Neural cell (in vitro differentiated cells): ENCODE measurements at regions not wholly inside any gene's neighbourhood (a gene's known extent, or its start where the extent isn't known, plus 50 kb on each side); places are given as distances from the start of the nearest gene placed in this dataset.

Experiments used
- H2AFZ ChIP-seq: fragments of 200-600, 300-800 bp; sonication (generic), shearing (Covaris generic); 2 replicates; pipeline ENCODE4 v1.6.0; 2014; ENCODE audit warnings: low read depth, mild to moderate bottlenecking, antibody characterized with exemption, low read length, moderate library complexity
- H3F3A ChIP-seq: fragments of 200-600 bp; shearing (Covaris generic); 2 replicates; pipeline ENCODE4 v1.6.1; 2016; ENCODE audit warnings: mild to moderate bottlenecking, moderate library complexity, mixed read lengths, antibody characterized with exemption, low read length; ENCODE audit not compliant: insufficient read depth, poor library complexity, severe bottlenecking
- H3K27ac ChIP-seq: fragments of 200-600, 300-800 bp; sonication (generic), shearing (Covaris generic); 2 replicates; pipeline ENCODE4 v1.5.1; 2014; ENCODE audit warnings: mild to moderate bottlenecking, low read length, moderate library complexity
- H3K27me3 ChIP-seq: fragments of 300-800, 200-600 bp; sonication (generic), shearing (Covaris generic); 2 replicates; pipeline ENCODE4 v1.6.0; 2014; ENCODE audit warnings: mild to moderate bottlenecking, low read depth, low read length, moderate library complexity; ENCODE audit not compliant: insufficient read depth
- H3K36me3 ChIP-seq: fragments of 300-800, 200-600 bp; sonication (generic), shearing (Covaris generic); 2 replicates; pipeline ENCODE4 v1.5.1; 2014; ENCODE audit warnings: mild to moderate bottlenecking, antibody characterized with exemption, low read length, moderate library complexity; ENCODE audit not compliant: insufficient read depth
- H3K4me2 ChIP-seq: fragments of 300-800, 200-600 bp; sonication (generic), shearing (Covaris generic); 2 replicates; pipeline ENCODE4 v1.6.0; 2014; ENCODE audit warnings: mild to moderate bottlenecking, low read length
- H3K4me3 ChIP-seq: fragments of 300-800, 200-600 bp; sonication (generic), shearing (Covaris generic); 2 replicates; pipeline ENCODE4 v1.5.1; 2014; ENCODE audit warnings: mild to moderate bottlenecking, low read length, moderate library complexity
- H3K79me2 ChIP-seq: fragments of 200-600 bp; shearing (Covaris generic); replicated peaks from 2 replicates; pipeline ENCODE4 v1.6.0; 2014; ENCODE audit warnings: mild to moderate bottlenecking, low read length, moderate library complexity; ENCODE audit not compliant: insufficient read depth
- H3K9ac ChIP-seq: fragments of 300-800, 200-600 bp; sonication (generic), shearing (Covaris generic); 2 replicates; pipeline ENCODE4 v1.6.1; 2016; ENCODE audit warnings: mild to moderate bottlenecking, low read length, mixed read lengths
- H3K9me2 ChIP-seq: fragments of 200-600 bp; shearing (Covaris generic); 2 replicates; pipeline ENCODE4 v1.6.1; 2016; ENCODE audit warnings: mild to moderate bottlenecking, low read length, mixed read lengths; ENCODE audit not compliant: insufficient read depth
- H3K9me3 ChIP-seq: fragments of 200-600, 300-800 bp; sonication (generic), shearing (Covaris generic); 2 replicates; pipeline ENCODE4 v1.6.1; 2016; ENCODE audit warnings: mild to moderate bottlenecking, mixed run types, low read length, moderate library complexity, mixed read lengths
- H4K20me1 ChIP-seq: fragments of 200-600 bp; shearing (Covaris generic); 2 replicates; pipeline ENCODE4 v1.6.1; 2016; ENCODE audit warnings: mild to moderate bottlenecking, mixed run types; ENCODE audit not compliant: insufficient read depth
- CTCF ChIP-seq: fragments of 450-650 bp; IDR thresholded peaks from 2 replicates; pipeline ENCODE4 v1.5.1; 2014; ENCODE audit warnings: antibody characterized with exemption, mild to moderate bottlenecking, moderate library complexity; ENCODE audit not compliant: poor library complexity, severe bottlenecking
- EP300 ChIP-seq: fragments of 450-650 bp; conservative IDR thresholded peaks from 2 replicates; pipeline ENCODE4 v1.6.1; 2014; ENCODE audit warnings: antibody characterized with exemption, mild to moderate bottlenecking, moderate library complexity; ENCODE audit not compliant: poor library complexity, severe bottlenecking
- EZH2 ChIP-seq: fragments of 200-600, 300-800 bp; shearing (Covaris generic), sonication (generic); IDR thresholded peaks from 2 replicates; pipeline ENCODE4 v1.6.1; 2014; ENCODE audit warnings: antibody characterized with exemption, low read length, borderline replicate concordance, mild to moderate bottlenecking; ENCODE audit not compliant: insufficient read depth, poor library complexity, severe bottlenecking
- MXI1 ChIP-seq: fragments of 450-650 bp; conservative IDR thresholded peaks from 2 replicates; pipeline ENCODE4 v1.6.1; 2014; ENCODE audit warnings: antibody characterized with exemption, mild to moderate bottlenecking; ENCODE audit not compliant: poor library complexity, severe bottlenecking
- RAD21 ChIP-seq: fragments of 450-650 bp; conservative IDR thresholded peaks from 2 replicates; pipeline ENCODE4 v1.6.1; 2014; ENCODE audit warnings: antibody characterized with exemption, mild to moderate bottlenecking, moderate library complexity
- REST ChIP-seq: IDR thresholded peaks from 2 replicates; pipeline ENCODE4 v1.6.1; 2012; ENCODE audit warnings: borderline replicate concordance
- SMC3 ChIP-seq: fragments of 450-650 bp; conservative IDR thresholded peaks from 2 replicates; pipeline ENCODE4 v1.6.1; 2014; ENCODE audit warnings: antibody characterized with exemption, mild to moderate bottlenecking, moderate library complexity; ENCODE audit not compliant: poor library complexity
- TAF1 ChIP-seq: IDR thresholded peaks from 2 replicates; pipeline ENCODE4 v1.6.1; 2012; ENCODE audit warnings: low read depth

DNA sequence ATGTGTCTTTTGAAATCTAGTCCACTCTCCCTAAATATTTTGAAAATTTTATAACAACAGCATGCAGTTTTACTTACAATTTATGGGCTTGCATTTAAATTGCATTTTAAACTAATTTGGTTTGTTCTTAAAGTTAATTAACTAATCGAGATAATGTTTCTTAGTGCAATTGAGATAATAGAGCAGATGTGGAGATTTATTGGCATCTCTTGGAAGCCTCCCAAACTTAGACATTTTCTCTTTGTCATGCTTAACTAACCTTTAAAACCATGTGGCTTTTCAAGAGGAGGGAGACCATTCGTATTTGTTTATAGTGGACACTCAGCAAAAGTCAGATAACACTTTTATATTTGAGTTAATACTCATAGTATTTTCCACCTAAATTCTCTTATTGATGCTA lies 887.0 kb upstream of the CELF2 start:
- no peak for TF ChIP-seq EZH2
- TF ChIP-seq MXI1, result no peak
- TF ChIP-seq CTCF, result no peak
- TF ChIP-seq REST, result no peak
- no peak for TF ChIP-seq TAF1
- TF ChIP-seq EP300, result no peak
- no peak overlapping the region for H3K4me2 ChIP-seq
- H3K9me3 ChIP-seq, result no peaks in the 10 kb centered on the region
- H3K4me3 ChIP-seq, result no peak overlapping the region
- H3K36me3 ChIP-seq, result no peaks in the 10 kb centered on the region
- H3F3A ChIP-seq, result no peaks in the 10 kb centered on the region
- no peak overlapping the region for H3K9ac ChIP-seq
- no peaks in the 10 kb centered on the region for H3K27me3 ChIP-seq
- no peak overlapping the region for H2AFZ ChIP-seq
- no peak overlapping the region for H3K27ac ChIP-seq
- H3K79me2 ChIP-seq, result no peaks in the 10 kb centered on the region
- H3K9me2 ChIP-seq, result no peaks in the 10 kb centered on the region
- no peaks in the 10 kb centered on the region for H4K20me1 ChIP-seq

DNA sequence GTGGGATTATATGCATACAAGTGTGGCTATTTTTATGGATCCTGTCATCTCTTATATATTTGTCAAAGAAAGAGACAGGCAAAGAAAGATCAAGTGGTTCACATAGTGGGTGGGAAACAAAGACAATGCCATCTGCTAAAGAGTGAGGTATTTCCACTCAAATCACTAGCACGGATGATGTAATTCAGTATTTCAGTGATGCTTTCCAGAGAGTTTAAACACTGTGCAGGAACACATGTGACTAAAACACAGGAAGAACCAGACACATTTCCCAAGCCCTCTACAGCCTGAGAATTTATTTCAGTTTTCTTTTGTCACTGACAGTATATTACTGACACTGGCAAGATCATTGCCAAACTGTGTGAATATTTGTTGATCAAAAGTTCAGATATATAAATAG lies 885.7 kb upstream of the CELF2 start:
- H3K27me3 ChIP-seq, result no peaks in the 10 kb centered on the region
- no peak overlapping the region for H3K4me3 ChIP-seq
- H3K9me2 ChIP-seq, result no peaks in the 10 kb centered on the region
- H3K9me3 ChIP-seq, result no peaks in the 10 kb centered on the region
- no peak overlapping the region for H3K4me2 ChIP-seq
- peak overlapping the region; percentile 38 for H2AFZ ChIP-seq
- peak overlapping the region; percentile 10 for H3K9ac ChIP-seq
- TF ChIP-seq EP300 (peak; percentile 66), SMC3 (peak; percentile 15), CTCF (no peak), RAD21 (peak; percentile 39)
- no peaks in the 10 kb centered on the region for H3K79me2 ChIP-seq
- H3K36me3 ChIP-seq, result no peaks in the 10 kb centered on the region
- no peaks in the 10 kb centered on the region for H3F3A ChIP-seq
- no peaks in the 10 kb centered on the region for H4K20me1 ChIP-seq
- peak overlapping the region; percentile 60 for H3K27ac ChIP-seq
